ENCODE measurements at regions not wholly inside any gene's neighbourhood (a gene's known extent, or its start where the extent isn't known, plus 50 kb on each side); places are given as distances from the start of the nearest gene placed in this dataset.
A peak's percentile ranks its signal among the peaks of the same experiment; 100 is the strongest.

DNA sequence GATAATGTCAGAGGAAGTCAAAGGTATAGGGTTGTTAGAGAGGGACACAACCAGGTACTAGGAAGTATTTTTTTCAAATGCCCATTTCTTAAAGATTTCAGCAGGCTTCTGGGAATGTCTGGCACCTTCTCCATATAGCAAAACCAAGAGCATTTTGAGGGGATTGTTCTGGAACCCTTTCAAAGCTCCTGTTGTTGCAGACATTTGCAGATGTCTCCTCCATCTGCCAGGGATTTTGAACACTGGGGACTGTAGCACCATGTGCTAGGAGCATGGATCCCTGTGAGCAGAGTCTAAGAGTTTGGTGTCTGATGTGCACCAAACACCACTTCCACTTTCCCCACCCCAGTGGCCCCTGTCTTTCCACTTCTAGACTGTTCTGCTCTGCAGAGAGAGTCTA, 206.0 kb upstream of the KBTBD8 start:
- peaks cover 8% of the 10 kb centered on the region for H3K27me3 Mint-ChIP-seq
- H3K4me3 Mint-ChIP-seq, result no peak overlapping the region
- no peak overlapping the region for H3K27ac Mint-ChIP-seq
- peaks cover 11% of the 10 kb centered on the region for H3K4me1 Mint-ChIP-seq (ENCODE audit: unreplicated experiment)
- no peaks in the 10 kb centered on the region for H3K9me3 Mint-ChIP-seq
- no peak for DNase-seq (ENCODE audit: extremely low spot score, unreplicated experiment)
- TF ChIP-seq, protein P1, sequence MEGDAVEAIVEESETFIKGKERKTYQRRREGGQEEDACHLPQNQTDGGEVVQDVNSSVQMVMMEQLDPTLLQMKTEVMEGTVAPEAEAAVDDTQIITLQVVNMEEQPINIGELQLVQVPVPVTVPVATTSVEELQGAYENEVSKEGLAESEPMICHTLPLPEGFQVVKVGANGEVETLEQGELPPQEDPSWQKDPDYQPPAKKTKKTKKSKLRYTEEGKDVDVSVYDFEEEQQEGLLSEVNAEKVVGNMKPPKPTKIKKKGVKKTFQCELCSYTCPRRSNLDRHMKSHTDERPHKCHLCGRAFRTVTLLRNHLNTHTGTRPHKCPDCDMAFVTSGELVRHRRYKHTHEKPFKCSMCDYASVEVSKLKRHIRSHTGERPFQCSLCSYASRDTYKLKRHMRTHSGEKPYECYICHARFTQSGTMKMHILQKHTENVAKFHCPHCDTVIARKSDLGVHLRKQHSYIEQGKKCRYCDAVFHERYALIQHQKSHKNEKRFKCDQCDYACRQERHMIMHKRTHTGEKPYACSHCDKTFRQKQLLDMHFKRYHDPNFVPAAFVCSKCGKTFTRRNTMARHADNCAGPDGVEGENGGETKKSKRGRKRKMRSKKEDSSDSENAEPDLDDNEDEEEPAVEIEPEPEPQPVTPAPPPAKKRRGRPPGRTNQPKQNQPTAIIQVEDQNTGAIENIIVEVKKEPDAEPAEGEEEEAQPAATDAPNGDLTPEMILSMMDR (conservative IDR thresholded peaks at IDR 0.05), result no peak
- H3K36me3 Mint-ChIP-seq, result peaks cover 3% of the 10 kb centered on the region

DNA sequence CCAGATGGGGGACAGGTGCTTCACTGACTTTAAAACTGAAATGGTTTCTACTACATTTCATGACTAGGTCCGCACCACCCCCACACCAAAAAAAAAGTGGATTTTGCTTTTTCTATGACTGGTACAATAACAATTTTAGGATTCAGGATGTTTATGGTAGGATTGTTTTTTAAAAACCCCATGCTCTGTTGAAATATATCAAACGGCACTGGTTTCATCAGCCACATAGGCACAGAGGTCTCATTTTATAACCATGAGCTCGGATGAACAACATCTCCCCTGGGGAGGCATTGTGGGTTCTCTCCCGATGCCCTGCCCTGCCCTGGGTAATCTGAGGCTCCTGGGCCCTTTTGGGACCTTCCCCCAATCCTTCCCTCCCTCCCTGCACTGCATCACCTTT, 202.7 kb upstream of the KBTBD8 start:
- Mint-ChIP-seq H3K9me3 (no peaks in the 10 kb centered on the region), H3K4me1 (ENCODE audit: unreplicated experiment) (peaks cover 6% of the 10 kb centered on the region), H3K27ac (no peak overlapping the region), H3K27me3 (peaks cover 14% of the 10 kb centered on the region), H3K4me3 (no peak overlapping the region), H3K36me3 (peaks cover 3% of the 10 kb centered on the region)
- TF ChIP-seq, protein P1 (conservative IDR thresholded peaks at IDR 0.05), result no peak
- no peak for DNase-seq (ENCODE audit: extremely low spot score, unreplicated experiment)

DNA sequence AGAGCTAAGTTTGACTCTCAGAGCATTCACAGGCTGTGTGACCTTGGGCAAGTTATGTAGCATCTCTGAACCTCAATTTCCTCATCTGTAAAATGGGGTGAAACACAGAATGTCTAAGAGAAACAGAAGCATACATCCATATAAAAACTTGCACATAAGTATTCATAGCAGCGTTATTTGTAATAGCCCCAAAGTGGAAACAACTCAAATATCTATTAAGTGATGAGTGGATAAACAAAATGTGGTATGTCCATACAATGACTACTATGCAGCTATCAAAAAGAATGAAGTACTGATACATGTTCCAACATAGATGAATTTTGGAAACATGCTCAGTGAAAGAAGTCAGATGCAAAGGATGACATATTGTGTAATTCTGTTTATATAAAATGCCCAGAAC, 201.8 kb upstream of the KBTBD8 start:
- peaks cover 3% of the 10 kb centered on the region for H3K36me3 Mint-ChIP-seq
- H3K27ac Mint-ChIP-seq, result no peak overlapping the region
- TF ChIP-seq, protein P1 (conservative IDR thresholded peaks at IDR 0.05), result no peak
- H3K27me3 Mint-ChIP-seq, result peaks cover 13% of the 10 kb centered on the region
- DNase-seq (ENCODE audit: extremely low spot score, unreplicated experiment), result no peak
- no peaks in the 10 kb centered on the region for H3K9me3 Mint-ChIP-seq
- no peak overlapping the region for H3K4me3 Mint-ChIP-seq
- H3K4me1 Mint-ChIP-seq (ENCODE audit: unreplicated experiment), result peaks cover 6% of the 10 kb centered on the region

DNA sequence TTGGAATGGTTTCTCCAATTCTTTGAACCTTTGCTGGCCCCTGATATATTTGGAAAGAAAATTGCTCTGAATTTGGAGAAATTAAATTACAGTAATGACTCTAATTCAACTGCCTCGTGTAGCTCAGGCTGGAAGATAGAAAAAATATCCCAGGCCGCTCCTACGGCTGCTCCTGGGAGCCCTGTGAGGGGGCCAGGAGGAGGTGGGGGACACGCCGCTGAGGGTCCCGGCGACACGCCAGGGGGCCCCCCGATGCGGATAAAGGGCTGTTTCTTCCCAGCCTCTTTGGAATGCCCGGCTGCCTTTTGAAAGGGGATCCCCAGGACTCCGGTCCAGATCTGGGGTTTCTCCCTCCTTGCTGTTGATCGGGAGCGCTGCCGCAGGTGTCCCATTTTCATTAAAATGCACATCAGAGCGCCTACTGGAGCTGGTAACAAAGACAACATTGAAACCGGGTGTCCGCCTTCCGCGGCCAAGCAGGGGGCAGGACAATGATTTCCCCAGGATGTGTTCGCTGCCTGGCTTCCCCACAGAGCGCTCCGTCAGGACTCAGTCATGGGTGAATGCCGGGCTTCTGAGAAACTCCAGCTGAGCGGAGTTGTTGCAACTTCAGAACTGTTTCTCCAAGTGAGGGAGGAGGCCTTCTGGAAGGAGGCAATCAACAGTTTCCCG, 200.1 kb upstream of the KBTBD8 start:
- no peak overlapping the region for H3K27ac Mint-ChIP-seq
- TF ChIP-seq, protein P1 (conservative IDR thresholded peaks at IDR 0.05), result no peak
- H3K4me3 Mint-ChIP-seq, result peak overlapping the region; percentile 67
- H3K36me3 Mint-ChIP-seq, result peaks cover 3% of the 10 kb centered on the region
- DNase-seq (ENCODE audit: extremely low spot score, unreplicated experiment), result no peak
- peaks cover 6% of the 10 kb centered on the region for H3K27me3 Mint-ChIP-seq
- H3K9me3 Mint-ChIP-seq, result no peaks in the 10 kb centered on the region
- peaks cover 6% of the 10 kb centered on the region for H3K4me1 Mint-ChIP-seq (ENCODE audit: unreplicated experiment)

DNA sequence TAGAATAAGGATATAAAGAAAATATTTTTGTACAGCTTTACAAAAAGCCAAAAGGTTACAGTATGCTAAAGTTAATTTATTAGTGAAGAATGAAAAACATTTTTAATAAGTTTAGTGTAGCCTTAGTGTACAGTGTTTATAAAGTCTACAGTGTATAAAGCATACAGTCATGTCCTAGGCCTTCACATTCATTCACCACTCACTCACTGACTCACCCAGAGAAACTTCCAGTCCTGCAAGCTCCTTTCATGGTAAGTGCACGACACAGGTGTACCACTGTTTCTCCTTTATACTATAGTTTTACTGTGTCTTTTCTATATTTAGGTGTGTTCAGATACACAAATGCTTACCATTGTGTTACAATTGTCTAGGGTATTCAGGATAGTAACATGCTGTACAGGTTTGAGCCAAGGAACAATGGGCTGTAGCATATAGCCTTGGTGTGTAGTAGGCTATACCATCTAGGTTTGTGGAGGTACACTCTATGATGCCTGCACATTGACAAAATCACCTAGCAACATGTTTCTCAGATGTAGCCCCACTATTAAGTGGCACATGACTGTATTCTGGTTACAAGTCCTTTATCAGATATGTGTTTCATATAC, 197.1 kb upstream of the KBTBD8 start:
- H3K27ac Mint-ChIP-seq, result no peak overlapping the region
- TF ChIP-seq, protein P1 (conservative IDR thresholded peaks at IDR 0.05), result no peak

More for the DNA sequence above, 197.1 kb upstream of the KBTBD8 start:
- peaks cover 3% of the 10 kb centered on the region for H3K36me3 Mint-ChIP-seq
- H3K4me3 Mint-ChIP-seq, result no peak overlapping the region
- H3K9me3 Mint-ChIP-seq, result no peaks in the 10 kb centered on the region
- H3K27me3 Mint-ChIP-seq, result peaks cover 6% of the 10 kb centered on the region
- peaks cover 14% of the 10 kb centered on the region for H3K4me1 Mint-ChIP-seq (ENCODE audit: unreplicated experiment)
- no peak for DNase-seq (ENCODE audit: extremely low spot score, unreplicated experiment)

All from type B pancreatic cell (in vitro differentiated cells).